GM21528 (cell line): ENCODE measurements at regions not wholly inside any gene's neighbourhood (a gene's known extent, or its start where the extent isn't known, plus 50 kb on each side); places are given as distances from the start of the nearest gene placed in this dataset.

Source experiments
- ATAC-seq: cut with Tn5 transposase; IDR thresholded peaks from one replicate; pipeline ENCODE4 v1.9.1; 2021; ENCODE audit warnings: mild to moderate bottlenecking, moderate library complexity; ENCODE audit not compliant: unreplicated experiment, low FRiP score

- no peak for ATAC-seq
Measured at GRCh38 chr5:175388531-175388930, 55.5 kb downstream of the DRD1 start.

GRCh38 chr5:175387144-175387543 is 56.8 kb downstream of the DRD1 start:
- no peak for ATAC-seq

- ATAC-seq = no peak
Measured at GRCh38 chr5:175386526-175386925, 57.5 kb downstream of the DRD1 start.

- no peak for ATAC-seq
Measured at GRCh38 chr5:175385691-175386362, 58.2 kb downstream of the DRD1 start.

- no peak for ATAC-seq
Measured at GRCh38 chr5:175384724-175385552, 59.0 kb downstream of the DRD1 start.

- no peak for ATAC-seq
Measured at GRCh38 chr5:175383350-175383749, 60.6 kb downstream of the DRD1 start.

GRCh38 chr5:175382171-175382570 is 61.8 kb downstream of the DRD1 start:
- ATAC-seq = no peak

- no peak for ATAC-seq
Measured at GRCh38 chr5:175381130-175381529, 62.9 kb downstream of the DRD1 start.

- ATAC-seq = no peak
Measured at GRCh38 chr5:175380701-175381100, 63.3 kb downstream of the DRD1 start.

GRCh38 chr5:175379867-175380266 is 64.1 kb downstream of the DRD1 start:
- no peak for ATAC-seq

- ATAC-seq = no peak
Measured at GRCh38 chr5:175378444-175379028, 65.4 kb downstream of the DRD1 start.

- no peak for ATAC-seq
Measured at GRCh38 chr5:175377816-175378215, 66.2 kb downstream of the DRD1 start.

GRCh38 chr5:175374166-175374875 is 69.7 kb downstream of the DRD1 start:
- ATAC-seq = no peak

- ATAC-seq = no peak
Measured at GRCh38 chr5:175365866-175366265, 78.1 kb downstream of the DRD1 start.

- ATAC-seq = no peak
Measured at GRCh38 chr5:175363300-175363699, 80.7 kb downstream of the DRD1 start.

GRCh38 chr5:175357995-175358394 is 86.0 kb downstream of the DRD1 start:
- no peak for ATAC-seq

GRCh38 chr5:175356428-175356827 is 87.6 kb downstream of the DRD1 start:
- no peak for ATAC-seq

- ATAC-seq = no peak
Measured at GRCh38 chr5:175354964-175355363, 89.0 kb downstream of the DRD1 start.

- no peak for ATAC-seq
Measured at GRCh38 chr5:175353926-175354325, 90.1 kb downstream of the DRD1 start.

- ATAC-seq = no peak
Measured at GRCh38 chr5:175351897-175352590, 91.9 kb downstream of the DRD1 start.
